Uterus (tissue), 2 donors: ENCODE measurements at regions not wholly inside any gene's neighbourhood (a gene's known extent, or its start where the extent isn't known, plus 50 kb on each side); places are given as distances from the start of the nearest gene placed in this dataset.

Experiments used
- POLR2A ChIP-seq, 2 donors: fragments of 450-650 bp; IDR thresholded peaks; one replicate each; pipeline ENCODE4 v1.6.1; 2016; ENCODE audit warnings: antibody characterized with exemption in 2 of 2, mild to moderate bottlenecking in 1 of 2, moderate library complexity in 1 of 2
- TF ChIP-seq, protein P1 (sequence below), 4 experiments: fragments of 200-600 bp in 2 of 4; fragments of 450-650 bp in 2 of 4; sonication (generic) in 2 of 4; IDR thresholded peaks; one replicate each; pipeline ENCODE4 v1.5.1; 2016 to 2019; ENCODE audit warnings: antibody characterized with exemption in 4 of 4, mild to moderate bottlenecking in 2 of 4, moderate library complexity in 1 of 4

DNA sequence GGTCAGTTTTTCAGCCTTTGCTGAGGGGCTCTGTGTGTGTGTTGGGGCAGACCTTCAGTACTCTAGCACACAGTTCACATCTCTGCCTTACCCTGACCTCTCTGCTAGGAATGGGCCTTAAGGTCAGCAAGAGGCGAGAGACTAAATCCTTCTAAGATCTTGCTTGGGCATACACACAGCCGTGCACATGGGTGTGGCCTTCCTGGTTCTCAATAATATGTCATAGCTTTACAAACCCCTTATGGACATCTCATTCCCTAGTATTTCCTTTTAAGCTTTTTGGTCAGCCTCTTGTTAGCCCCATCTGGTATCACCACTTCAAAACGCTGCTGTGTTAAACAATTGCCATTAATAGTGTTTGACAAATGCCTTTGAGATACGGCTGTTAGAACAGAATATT is 69.4 kb upstream of the SPATA13 start:
- TF ChIP-seq POLR2A (IDR thresholded peaks at IDR 0.05), result no peak
- TF ChIP-seq, protein P1, sequence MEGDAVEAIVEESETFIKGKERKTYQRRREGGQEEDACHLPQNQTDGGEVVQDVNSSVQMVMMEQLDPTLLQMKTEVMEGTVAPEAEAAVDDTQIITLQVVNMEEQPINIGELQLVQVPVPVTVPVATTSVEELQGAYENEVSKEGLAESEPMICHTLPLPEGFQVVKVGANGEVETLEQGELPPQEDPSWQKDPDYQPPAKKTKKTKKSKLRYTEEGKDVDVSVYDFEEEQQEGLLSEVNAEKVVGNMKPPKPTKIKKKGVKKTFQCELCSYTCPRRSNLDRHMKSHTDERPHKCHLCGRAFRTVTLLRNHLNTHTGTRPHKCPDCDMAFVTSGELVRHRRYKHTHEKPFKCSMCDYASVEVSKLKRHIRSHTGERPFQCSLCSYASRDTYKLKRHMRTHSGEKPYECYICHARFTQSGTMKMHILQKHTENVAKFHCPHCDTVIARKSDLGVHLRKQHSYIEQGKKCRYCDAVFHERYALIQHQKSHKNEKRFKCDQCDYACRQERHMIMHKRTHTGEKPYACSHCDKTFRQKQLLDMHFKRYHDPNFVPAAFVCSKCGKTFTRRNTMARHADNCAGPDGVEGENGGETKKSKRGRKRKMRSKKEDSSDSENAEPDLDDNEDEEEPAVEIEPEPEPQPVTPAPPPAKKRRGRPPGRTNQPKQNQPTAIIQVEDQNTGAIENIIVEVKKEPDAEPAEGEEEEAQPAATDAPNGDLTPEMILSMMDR (IDR thresholded peaks at IDR 0.05), result no peak
